ENCODE measurements at regions not wholly inside any gene's neighbourhood (a gene's known extent, or its start where the extent isn't known, plus 50 kb on each side); places are given as distances from the start of the nearest gene placed in this dataset.

DNA sequence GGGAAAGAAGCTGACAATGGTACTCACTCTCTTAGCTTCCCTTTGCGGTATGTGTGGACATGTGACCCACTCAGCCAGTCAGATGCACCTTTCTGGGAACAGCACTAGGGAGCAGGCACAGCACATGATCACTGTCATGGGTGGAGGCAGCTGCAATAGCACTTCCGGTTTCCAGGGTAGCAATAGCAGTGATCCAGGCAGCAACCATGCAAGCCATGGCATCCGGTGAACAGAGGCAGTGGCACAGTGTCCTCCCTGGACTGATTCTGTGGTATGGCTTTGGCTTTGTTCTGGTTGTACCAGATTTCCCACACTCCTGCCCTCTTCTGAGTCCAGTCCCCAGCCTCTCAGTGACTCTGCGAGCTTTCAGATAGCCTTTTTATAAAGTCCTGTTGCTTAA lies 86.8 kb upstream of the NAMPT start:
- Histone ChIP-seq H3K9ac (ENCODE audit: low read length) (no peak overlapping the region), H3K9me3 (ENCODE audit: control extremely low read depth in 1 of 3, control insufficient read depth in 2 of 3, insufficient read depth in 1 of 3, low read length in 2 of 3) (no peaks in the 10 kb centered on the region), H3K27me3 (replicated peaks in 1 of 4; ENCODE audit: control extremely low read depth in 1 of 4, control insufficient read depth in 3 of 4, insufficient read depth in 4 of 4, low read length in 3 of 4) (peaks cover 0 to 3% (median 1%) of the 10 kb centered on the region in 4 experiments), H3K79me2 (ENCODE audit: control insufficient read depth, insufficient read depth, low read length) (no peaks in the 10 kb centered on the region), H3K4me1 (ENCODE audit: control insufficient read depth in 2 of 2, insufficient read depth in 2 of 2, low read length in 2 of 2) (no peaks in the 10 kb centered on the region), H3K36me3 (replicated peaks in 1 of 2; ENCODE audit: control extremely low read depth in 1 of 2, control insufficient read depth in 1 of 2, extremely low read depth in 1 of 2, insufficient read depth in 2 of 2, low read length in 1 of 2) (no peaks in the 10 kb centered on the region), H4K20me1 (ENCODE audit: control insufficient read depth, insufficient read depth, low read length, poor library complexity, severe bottlenecking) (no peaks in the 10 kb centered on the region), H2AFZ (ENCODE audit: insufficient read depth, low read depth, low read length, poor library complexity, severe bottlenecking) (no peak overlapping the region), H3K4me3 (ENCODE audit: control extremely low read depth in 1 of 5, extremely low read depth in 1 of 5, insufficient read depth in 1 of 5, low read depth in 2 of 5, low read length in 4 of 5) (no peak overlapping the region), H3K4me2 (replicated peaks; ENCODE audit: low read depth, low read length, poor library complexity, severe bottlenecking) (no peak overlapping the region), H3K27ac (ENCODE audit: low read length in 2 of 2) (no peak overlapping the region)
- POLR2A ChIA-PET = no interaction called here
- ATAC-seq (ENCODE audit: low read depth) (no peak), DNase-seq (no peak)
- no peaks in the 10 kb centered on the region for H3K4me1 Mint-ChIP-seq
- 96% methylated on average over 4 of the region's 4 CpGs for WGBS (ENCODE audit: insufficient coverage)
- intact Hi-C loops (cut with micrococcal nuclease) = no loop called here
- no peak overlapping the region for H3K27ac Mint-ChIP-seq
- TF ChIP-seq EZH2 (IDR thresholded peaks at IDR 0.05; ENCODE audit: borderline replicate concordance, insufficient read depth, low read depth, low read length, poor library complexity, severe bottlenecking) = no peak
- no peak for TF ChIP-seq CTCF (IDR thresholded peaks at IDR 0.05)
- H3K9me3 Mint-ChIP-seq (ENCODE audit: insufficient read depth) = no peaks in the 10 kb centered on the region
- CTCF ChIA-PET = interaction anchor here (1.0 kb wide), 1 partner anchor 15 kb away, joined by 3 read pairs; no protein-coding TSS in a partner anchor
- H3K4me3 Mint-ChIP-seq = no peak overlapping the region
- peaks cover 5% of the 10 kb centered on the region for H3K27me3 Mint-ChIP-seq

DNA sequence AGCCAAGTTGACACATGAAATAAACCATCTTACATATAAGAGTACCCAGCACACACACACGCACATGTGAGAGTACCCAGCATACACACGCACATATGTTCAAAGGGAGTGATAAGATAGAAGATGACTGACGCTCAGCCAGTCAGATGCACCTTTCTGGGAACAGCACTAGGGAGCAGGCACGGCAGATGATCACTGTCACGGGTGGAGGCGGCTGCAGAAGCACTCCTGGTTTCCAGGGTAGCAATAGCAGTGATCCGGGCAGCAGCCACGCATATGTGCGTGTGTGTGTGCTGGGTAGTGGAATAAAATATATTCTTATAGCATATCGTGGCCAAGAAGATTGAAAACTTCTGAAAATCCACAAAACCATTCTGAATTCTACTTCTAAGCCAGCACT lies 85.8 kb upstream of the NAMPT start:
- Histone ChIP-seq H3K27me3 (replicated peaks in 1 of 4; ENCODE audit: control extremely low read depth in 1 of 4, control insufficient read depth in 3 of 4, insufficient read depth in 4 of 4, low read length in 3 of 4) (peaks cover 0 to 3% (median 1%) of the 10 kb centered on the region in 4 experiments), H3K4me3 (ENCODE audit: control extremely low read depth in 1 of 5, extremely low read depth in 1 of 5, insufficient read depth in 1 of 5, low read depth in 2 of 5, low read length in 4 of 5) (no peak overlapping the region), H2AFZ (ENCODE audit: insufficient read depth, low read depth, low read length, poor library complexity, severe bottlenecking) (no peak overlapping the region), H4K20me1 (ENCODE audit: control insufficient read depth, insufficient read depth, low read length, poor library complexity, severe bottlenecking) (no peaks in the 10 kb centered on the region), H3K9me3 (ENCODE audit: control extremely low read depth in 1 of 3, control insufficient read depth in 2 of 3, insufficient read depth in 1 of 3, low read length in 2 of 3) (no peaks in the 10 kb centered on the region), H3K4me2 (replicated peaks; ENCODE audit: low read depth, low read length, poor library complexity, severe bottlenecking) (no peak overlapping the region), H3K36me3 (replicated peaks in 1 of 2; ENCODE audit: control extremely low read depth in 1 of 2, control insufficient read depth in 1 of 2, extremely low read depth in 1 of 2, insufficient read depth in 2 of 2, low read length in 1 of 2) (no peaks in the 10 kb centered on the region), H3K27ac (ENCODE audit: low read length in 2 of 2) (no peak overlapping the region), H3K9ac (ENCODE audit: low read length) (no peak overlapping the region), H3K4me1 (ENCODE audit: control insufficient read depth in 2 of 2, insufficient read depth in 2 of 2, low read length in 2 of 2) (no peaks in the 10 kb centered on the region), H3K79me2 (ENCODE audit: control insufficient read depth, insufficient read depth, low read length) (no peaks in the 10 kb centered on the region)
- ChIA-PET POLR2A (no interaction called here), CTCF (no interaction called here)
- WGBS (ENCODE audit: insufficient coverage) = 94% methylated on average over 4 of the region's 10 CpGs
- Mint-ChIP-seq H3K27me3 (peaks cover 5% of the 10 kb centered on the region), H3K4me1 (no peaks in the 10 kb centered on the region), H3K27ac (no peak overlapping the region), H3K4me3 (no peak overlapping the region), H3K9me3 (ENCODE audit: insufficient read depth) (no peaks in the 10 kb centered on the region)
- no peak for ATAC-seq (ENCODE audit: low read depth)
- intact Hi-C loops (cut with micrococcal nuclease) = no loop called here
- TF ChIP-seq CTCF (IDR thresholded peaks at IDR 0.05) (no peak), EZH2 (IDR thresholded peaks at IDR 0.05; ENCODE audit: borderline replicate concordance, insufficient read depth, low read depth, low read length, poor library complexity, severe bottlenecking) (no peak)
- no peak for DNase-seq
